Small intestine (tissue), 7 donors: ENCODE measurements at regions not wholly inside any gene's neighbourhood (a gene's known extent, or its start where the extent isn't known, plus 50 kb on each side); places are given as distances from the start of the nearest gene placed in this dataset.

Experiments used
- DNase-seq, 2 donors: peaks; one replicate each; pipeline versions ENCODE4 v3.0.0 to v3.0.0-alpha.2; 2013
- FAIRE-seq: peaks from 2 replicates; lab custom pipeline; 2012; peaks lifted over from hg19 to GRCh38; lab: Jason Lieb, UNC
- H3K27ac ChIP-seq, 3 donors: one replicate each; pipeline ENCODE4 v1.5.1; 2013; ENCODE audit warnings: low read length in 2 of 3, mild to moderate bottlenecking in 2 of 3, control low read depth in 1 of 3, inconsistent platforms in 1 of 3, low read depth in 1 of 3, moderate library complexity in 1 of 3
- H3K27me3 ChIP-seq, 3 donors: one replicate each; pipeline ENCODE4 v1.6.1; 2013; ENCODE audit warnings: low read length in 3 of 3, inconsistent platforms in 1 of 3; ENCODE audit not compliant: control insufficient read depth in 3 of 3, insufficient read depth in 3 of 3
- H3K36me3 ChIP-seq, 3 donors: one replicate each; pipeline ENCODE4 v1.6.1; 2013; ENCODE audit warnings: low read length in 3 of 3, inconsistent platforms in 1 of 3, low read depth in 1 of 3, mild to moderate bottlenecking in 1 of 3, moderate library complexity in 1 of 3; ENCODE audit not compliant: control insufficient read depth in 3 of 3, insufficient read depth in 2 of 3
- H3K4me1 ChIP-seq, 3 donors: one replicate each; pipeline ENCODE4 v1.6.1; 2013; ENCODE audit warnings: low read length in 2 of 3, inconsistent platforms in 1 of 3, low read depth in 1 of 3, mild to moderate bottlenecking in 1 of 3, moderate library complexity in 1 of 3; ENCODE audit not compliant: control insufficient read depth in 3 of 3, insufficient read depth in 2 of 3
- H3K4me3 ChIP-seq, 3 donors: one replicate each; pipeline ENCODE4 v1.5.1; 2013; ENCODE audit warnings: low read length in 3 of 3, control low read depth in 1 of 3, inconsistent platforms in 1 of 3, low read depth in 1 of 3, mild to moderate bottlenecking in 1 of 3, moderate library complexity in 1 of 3
- H3K9me3 ChIP-seq, 2 donors: one replicate each; pipeline ENCODE4 v1.6.1; 2013; ENCODE audit warnings: low read depth in 1 of 2, low read length in 1 of 2; ENCODE audit not compliant: control insufficient read depth in 2 of 2, insufficient read depth in 1 of 2
- WGBS, 3 donors: extraction: QIAGEN DNeasy Blood & Tissue Kit; methylation state at CpG; one replicate each; pipeline ENCODE4 v1.1.7; 2013; 5-methylcytosine and 5-hydroxymethylcytosine counted together
- donor health status: healthy with polysubstance abuse.
- donor health status: control.
- donor health status: control.
- donor health status: Bipolar disorder and iron deficiency.
- donor health status: healthy.

GRCh38 chr2:163351143-163351542 lies 384.7 kb downstream of the FIGN start:
- Histone ChIP-seq H3K4me1 (no peaks in the 10 kb centered on the region), H3K36me3 (no peaks in the 10 kb centered on the region), H3K4me3 (no peak overlapping the region), H3K9me3 (no peaks in the 10 kb centered on the region), H3K27me3 (no peaks in the 10 kb centered on the region), H3K27ac (no peak overlapping the region)
- WGBS, 3 donors, result 84 to 91% (median 90%) methylated on average over 3 of the region's 3 CpGs
- FAIRE-seq (no peak), DNase-seq (no peak)

- H3K4me1 ChIP-seq, result no peaks in the 10 kb centered on the region
- FAIRE-seq (no peak), DNase-seq (peak; percentile 84 to 87)
- peak overlapping the region in 2 of 3 donors; percentile 34 to 38 for H3K4me3 ChIP-seq
- no peaks in the 10 kb centered on the region for H3K9me3 ChIP-seq
- H3K36me3 ChIP-seq, result no peaks in the 10 kb centered on the region
- WGBS, 3 donors, result 22 to 46% (median 33%) methylated on average over 8 of the region's 8 CpGs
- no peaks in the 10 kb centered on the region for H3K27me3 ChIP-seq
- peak overlapping the region; percentile 30 to 90 (median 73) for H3K27ac ChIP-seq
These were observed 386.9 kb downstream of the FIGN start for GRCh38 chr2:163348857-163349380.

GRCh38 chr2:163347982-163348856 lies 387.6 kb downstream of the FIGN start:
- H3K27me3 ChIP-seq, result no peaks in the 10 kb centered on the region
- no peaks in the 10 kb centered on the region for H3K36me3 ChIP-seq
- peak overlapping the region in 2 of 3 donors; percentile 34 to 38 for H3K4me3 ChIP-seq
- no peak for FAIRE-seq
- WGBS, 3 donors, result 17 to 28% (median 19%) methylated on average over 44 to 46 of the region's 46 CpGs
- no peaks in the 10 kb centered on the region for H3K4me1 ChIP-seq
- H3K9me3 ChIP-seq, result no peaks in the 10 kb centered on the region
- peak overlapping the region; percentile 30 to 90 (median 73) for H3K27ac ChIP-seq
- DNase-seq, result peak; percentile 57 to 86

GRCh38 chr2:163345795-163346573 lies 389.8 kb downstream of the FIGN start:
- H3K4me1 ChIP-seq, result no peaks in the 10 kb centered on the region
- no peak overlapping the region for H3K4me3 ChIP-seq
- DNase-seq (peak; percentile 69 to 70), FAIRE-seq (no peak)
- H3K9me3 ChIP-seq, result no peaks in the 10 kb centered on the region
- no peaks in the 10 kb centered on the region for H3K27me3 ChIP-seq
- H3K27ac ChIP-seq, result no peak overlapping the region
- 6 to 13% (median 7%) methylated on average over 6 of the region's 6 CpGs for WGBS, 3 donors
- no peaks in the 10 kb centered on the region for H3K36me3 ChIP-seq

GRCh38 chr2:163343316-163343715 lies 392.5 kb downstream of the FIGN start:
- no peaks in the 10 kb centered on the region for H3K36me3 ChIP-seq
- no peak overlapping the region for H3K27ac ChIP-seq
- FAIRE-seq (no peak), DNase-seq (no peak)
- WGBS, 3 donors, result 87 to 89% (median 88%) methylated on average over 7 of the region's 7 CpGs
- no peaks in the 10 kb centered on the region for H3K27me3 ChIP-seq
- H3K9me3 ChIP-seq, result no peaks in the 10 kb centered on the region
- H3K4me1 ChIP-seq, result no peaks in the 10 kb centered on the region
- no peak overlapping the region for H3K4me3 ChIP-seq

- Histone ChIP-seq H3K27ac (no peak overlapping the region), H3K27me3 (no peaks in the 10 kb centered on the region), H3K9me3 (no peaks in the 10 kb centered on the region), H3K4me1 (no peaks in the 10 kb centered on the region), H3K36me3 (no peaks in the 10 kb centered on the region), H3K4me3 (no peak overlapping the region)
- 36 to 48% (median 40%) methylated on average over 2 of the region's 2 CpGs for WGBS, 3 donors
- DNase-seq, result no peak
- FAIRE-seq, result no peak
These were observed 394.4 kb downstream of the FIGN start for GRCh38 chr2:163341426-163341825.

- Histone ChIP-seq H3K9me3 (no peaks in the 10 kb centered on the region), H3K36me3 (no peaks in the 10 kb centered on the region), H3K27ac (no peak overlapping the region), H3K27me3 (no peaks in the 10 kb centered on the region), H3K4me1 (no peaks in the 10 kb centered on the region), H3K4me3 (no peak overlapping the region)
- DNase-seq (no peak), FAIRE-seq (no peak)
- 56 to 77% (median 66%) methylated on average over 3 of the region's 3 CpGs for WGBS, 3 donors
These were observed 397.5 kb downstream of the FIGN start for GRCh38 chr2:163338270-163338669.

- H3K4me3 ChIP-seq, result no peak overlapping the region
- WGBS, 3 donors, result 62 to 79% (median 63%) methylated on average over 2 of the region's 2 CpGs
- H3K27me3 ChIP-seq, result no peaks in the 10 kb centered on the region
- no peaks in the 10 kb centered on the region for H3K36me3 ChIP-seq
- H3K4me1 ChIP-seq, result no peaks in the 10 kb centered on the region
- no peak for DNase-seq
- no peak overlapping the region for H3K27ac ChIP-seq
- no peak for FAIRE-seq
- no peaks in the 10 kb centered on the region for H3K9me3 ChIP-seq
These were observed 411.1 kb downstream of the FIGN start for GRCh38 chr2:163324677-163325076.
